ENCODE measurements at regions not wholly inside any gene's neighbourhood (a gene's known extent, or its start where the extent isn't known, plus 50 kb on each side); places are given as distances from the start of the nearest gene placed in this dataset.

GRCh38 chr11:34728609-34729008 is 107.7 kb downstream of the EHF start:
- TF ChIP-seq, protein P1, sequence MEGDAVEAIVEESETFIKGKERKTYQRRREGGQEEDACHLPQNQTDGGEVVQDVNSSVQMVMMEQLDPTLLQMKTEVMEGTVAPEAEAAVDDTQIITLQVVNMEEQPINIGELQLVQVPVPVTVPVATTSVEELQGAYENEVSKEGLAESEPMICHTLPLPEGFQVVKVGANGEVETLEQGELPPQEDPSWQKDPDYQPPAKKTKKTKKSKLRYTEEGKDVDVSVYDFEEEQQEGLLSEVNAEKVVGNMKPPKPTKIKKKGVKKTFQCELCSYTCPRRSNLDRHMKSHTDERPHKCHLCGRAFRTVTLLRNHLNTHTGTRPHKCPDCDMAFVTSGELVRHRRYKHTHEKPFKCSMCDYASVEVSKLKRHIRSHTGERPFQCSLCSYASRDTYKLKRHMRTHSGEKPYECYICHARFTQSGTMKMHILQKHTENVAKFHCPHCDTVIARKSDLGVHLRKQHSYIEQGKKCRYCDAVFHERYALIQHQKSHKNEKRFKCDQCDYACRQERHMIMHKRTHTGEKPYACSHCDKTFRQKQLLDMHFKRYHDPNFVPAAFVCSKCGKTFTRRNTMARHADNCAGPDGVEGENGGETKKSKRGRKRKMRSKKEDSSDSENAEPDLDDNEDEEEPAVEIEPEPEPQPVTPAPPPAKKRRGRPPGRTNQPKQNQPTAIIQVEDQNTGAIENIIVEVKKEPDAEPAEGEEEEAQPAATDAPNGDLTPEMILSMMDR (IDR thresholded peaks at IDR 0.05): no peak
- TF ChIP-seq, protein P2, sequence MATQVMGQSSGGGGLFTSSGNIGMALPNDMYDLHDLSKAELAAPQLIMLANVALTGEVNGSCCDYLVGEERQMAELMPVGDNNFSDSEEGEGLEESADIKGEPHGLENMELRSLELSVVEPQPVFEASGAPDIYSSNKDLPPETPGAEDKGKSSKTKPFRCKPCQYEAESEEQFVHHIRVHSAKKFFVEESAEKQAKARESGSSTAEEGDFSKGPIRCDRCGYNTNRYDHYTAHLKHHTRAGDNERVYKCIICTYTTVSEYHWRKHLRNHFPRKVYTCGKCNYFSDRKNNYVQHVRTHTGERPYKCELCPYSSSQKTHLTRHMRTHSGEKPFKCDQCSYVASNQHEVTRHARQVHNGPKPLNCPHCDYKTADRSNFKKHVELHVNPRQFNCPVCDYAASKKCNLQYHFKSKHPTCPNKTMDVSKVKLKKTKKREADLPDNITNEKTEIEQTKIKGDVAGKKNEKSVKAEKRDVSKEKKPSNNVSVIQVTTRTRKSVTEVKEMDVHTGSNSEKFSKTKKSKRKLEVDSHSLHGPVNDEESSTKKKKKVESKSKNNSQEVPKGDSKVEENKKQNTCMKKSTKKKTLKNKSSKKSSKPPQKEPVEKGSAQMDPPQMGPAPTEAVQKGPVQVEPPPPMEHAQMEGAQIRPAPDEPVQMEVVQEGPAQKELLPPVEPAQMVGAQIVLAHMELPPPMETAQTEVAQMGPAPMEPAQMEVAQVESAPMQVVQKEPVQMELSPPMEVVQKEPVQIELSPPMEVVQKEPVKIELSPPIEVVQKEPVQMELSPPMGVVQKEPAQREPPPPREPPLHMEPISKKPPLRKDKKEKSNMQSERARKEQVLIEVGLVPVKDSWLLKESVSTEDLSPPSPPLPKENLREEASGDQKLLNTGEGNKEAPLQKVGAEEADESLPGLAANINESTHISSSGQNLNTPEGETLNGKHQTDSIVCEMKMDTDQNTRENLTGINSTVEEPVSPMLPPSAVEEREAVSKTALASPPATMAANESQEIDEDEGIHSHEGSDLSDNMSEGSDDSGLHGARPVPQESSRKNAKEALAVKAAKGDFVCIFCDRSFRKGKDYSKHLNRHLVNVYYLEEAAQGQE (IDR thresholded peaks at IDR 0.05; ENCODE audit: low read depth, low read length): no peak
- TF ChIP-seq EZH2phosphoT487 (IDR thresholded peaks at IDR 0.05; ENCODE audit: borderline replicate concordance, low read depth): no peak
